SK-N-SH treated with all-trans-retinoic acid at 6 μM for 48 hours (cell line): ENCODE measurements at regions not wholly inside any gene's neighbourhood (a gene's known extent, or its start where the extent isn't known, plus 50 kb on each side); places are given as distances from the start of the nearest gene placed in this dataset.

ENCODE experiments used
- ATAC-seq: fragments of 200-7000 bp; cut with Tn5 transposase; 3 replicates; pipeline ENCODE4 v1.9.1; 2020; ENCODE audit warnings: mild to moderate bottlenecking, moderate library complexity
- ARNTL ChIP-seq: fragments of 450-650 bp; formaldehyde crosslinking; IDR thresholded peaks from 2 replicates; pipeline ENCODE4 v1.5.0; 2020; ENCODE audit warnings: low read depth, mild to moderate bottlenecking, moderate library complexity, borderline replicate concordance
- BACH2 ChIP-seq: fragments of 250-450 bp; sonication (Bioruptor Pico); IDR thresholded peaks from 2 replicates; pipeline ENCODE4 v1.9.0; 2021; ENCODE audit warnings: mild to moderate bottlenecking, borderline replicate concordance
- CSDC2 ChIP-seq: fragments of 250-450 bp; sonication (Bioruptor Pico); IDR thresholded peaks from 2 replicates; pipeline ENCODE4 v1.5.0; 2020; ENCODE audit warnings: mild to moderate bottlenecking, moderate library complexity
- ESRRG ChIP-seq: fragments of 250-450 bp; sonication (Bioruptor Pico); IDR thresholded peaks from 2 replicates; pipeline ENCODE4 v1.6.1; 2021; ENCODE audit warnings: mild to moderate bottlenecking
- GLIS3 ChIP-seq: fragments of 250-450 bp; sonication (Bioruptor Pico); IDR thresholded peaks from 2 replicates; pipeline ENCODE4 v1.5.0; 2020; ENCODE audit warnings: mild to moderate bottlenecking, moderate library complexity
- ISL1 ChIP-seq: fragments of 250-450 bp; sonication (Bioruptor Pico); IDR thresholded peaks from 2 replicates; pipeline ENCODE4 v2.1.2; 2022; ENCODE audit warnings: mild to moderate bottlenecking, moderate library complexity
- OSR1 ChIP-seq: fragments of 250-450 bp; sonication (Bioruptor Pico); IDR thresholded peaks from 2 replicates; pipeline ENCODE4 v1.8.0; 2022; ENCODE audit warnings: moderate library complexity, mild to moderate bottlenecking, inconsistent platforms
- PPARA ChIP-seq: fragments of 250-450 bp; sonication (Bioruptor Pico); IDR thresholded peaks from 2 replicates; pipeline ENCODE4 v1.5.0; 2020; ENCODE audit warnings: mild to moderate bottlenecking, borderline replicate concordance
- RARB ChIP-seq: fragments of 250-450 bp; sonication (Bioruptor Pico); IDR thresholded peaks from 2 replicates; pipeline ENCODE4 v1.8.0; 2021; ENCODE audit warnings: mild to moderate bottlenecking, moderate library complexity
- SNAI2 ChIP-seq: fragments of 250-450 bp; sonication (Bioruptor Pico); IDR thresholded peaks from 2 replicates; pipeline ENCODE4 v1.5.0; 2020; ENCODE audit warnings: mild to moderate bottlenecking, moderate library complexity
- TCF4 ChIP-seq: fragments of 250-450 bp; sonication (Bioruptor Pico); IDR thresholded peaks from 2 replicates; pipeline ENCODE4 v1.8.0; 2021; ENCODE audit warnings: mild to moderate bottlenecking, moderate library complexity, borderline replicate concordance
- TOX ChIP-seq: fragments of 250-450 bp; sonication (Bioruptor Pico); IDR thresholded peaks from 2 replicates; pipeline ENCODE4 v1.8.0; 2021; ENCODE audit warnings: mild to moderate bottlenecking, moderate library complexity, borderline replicate concordance
- ZC3H10 ChIP-seq: fragments of 250-450 bp; sonication (Bioruptor Pico); IDR thresholded peaks from 2 replicates; pipeline ENCODE4 v1.5.1; 2021; ENCODE audit warnings: mild to moderate bottlenecking, moderate library complexity
- ZFP3 ChIP-seq: fragments of 250-450 bp; sonication (Bioruptor Pico); IDR thresholded peaks from 2 replicates; pipeline ENCODE4 v1.5.0; 2020; ENCODE audit warnings: mild to moderate bottlenecking, moderate library complexity
- ZFP30 ChIP-seq: fragments of 450-650 bp; formaldehyde crosslinking; IDR thresholded peaks from 2 replicates; pipeline ENCODE4 v1.5.0; 2022; ENCODE audit warnings: mild to moderate bottlenecking, moderate library complexity
- ZNF565 ChIP-seq: fragments of 450-650 bp; formaldehyde crosslinking; conservative IDR thresholded peaks from 2 replicates; pipeline ENCODE4 v1.5.0; 2020; ENCODE audit warnings: low read depth, mild to moderate bottlenecking, moderate library complexity
- ZNF70 ChIP-seq: fragments of 450-650 bp; formaldehyde crosslinking; IDR thresholded peaks from 2 replicates; pipeline ENCODE4 v1.5.0; 2020; ENCODE audit warnings: mild to moderate bottlenecking, moderate library complexity
- ZNF8 ChIP-seq: fragments of 450-650 bp; formaldehyde crosslinking; IDR thresholded peaks from 2 replicates; pipeline ENCODE4 v1.5.0; 2020; ENCODE audit warnings: mild to moderate bottlenecking, moderate library complexity
- TF ChIP-seq, protein P1 (sequence below): fragments of 250-450 bp; sonication (Bioruptor Pico); IDR thresholded peaks from 2 replicates; pipeline ENCODE4 v1.5.0; 2020; ENCODE audit warnings: mild to moderate bottlenecking, moderate library complexity
- TF ChIP-seq, protein P2 (sequence below): fragments of 250-450 bp; sonication (Bioruptor Pico); IDR thresholded peaks from 2 replicates; pipeline ENCODE4 v1.8.0; 2021; ENCODE audit warnings: low read depth, mild to moderate bottlenecking, moderate library complexity, borderline replicate concordance
- TF ChIP-seq, protein P3 (sequence below): fragments of 250-450 bp; sonication (Bioruptor Pico); IDR thresholded peaks from 2 replicates; pipeline ENCODE4 v1.5.1; 2021; ENCODE audit warnings: mild to moderate bottlenecking, moderate library complexity
- TF ChIP-seq, protein P4 (sequence below): fragments of 250-450 bp; sonication (Bioruptor Pico); IDR thresholded peaks from 2 replicates; pipeline ENCODE4 v1.8.0; 2020; ENCODE audit warnings: mild to moderate bottlenecking, moderate library complexity, borderline replicate concordance
- TF ChIP-seq, protein P5 (sequence below): fragments of 250-450 bp; sonication (Bioruptor Pico); IDR thresholded peaks from 2 replicates; pipeline ENCODE4 v1.5.1; 2020; ENCODE audit warnings: low read depth, mild to moderate bottlenecking, moderate library complexity

DNA sequence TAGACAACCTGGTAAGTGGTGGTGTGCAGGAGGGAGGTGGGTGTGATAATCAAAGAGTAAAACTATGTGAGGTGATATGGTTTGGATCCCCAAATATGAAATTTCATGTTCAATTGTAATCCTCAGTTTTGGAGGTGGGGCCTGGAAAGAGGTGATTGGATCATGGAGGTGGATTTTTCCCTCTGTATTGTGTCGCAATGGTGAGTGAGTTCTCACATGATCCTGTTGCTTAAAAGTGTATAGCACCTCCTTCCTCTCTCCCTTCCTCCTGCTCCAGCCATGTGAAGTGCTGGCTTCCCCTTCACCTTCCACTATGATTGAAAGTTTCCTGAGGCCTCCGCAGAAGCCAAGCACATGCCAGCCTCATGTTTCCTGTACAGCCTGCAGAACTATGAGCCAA is 270.2 kb upstream of the FOXG1 start:
- TF ChIP-seq ZNF565 (CRISPR knock-in tag) = no peak
- no peak for TF ChIP-seq OSR1
- TF ChIP-seq, protein P1, sequence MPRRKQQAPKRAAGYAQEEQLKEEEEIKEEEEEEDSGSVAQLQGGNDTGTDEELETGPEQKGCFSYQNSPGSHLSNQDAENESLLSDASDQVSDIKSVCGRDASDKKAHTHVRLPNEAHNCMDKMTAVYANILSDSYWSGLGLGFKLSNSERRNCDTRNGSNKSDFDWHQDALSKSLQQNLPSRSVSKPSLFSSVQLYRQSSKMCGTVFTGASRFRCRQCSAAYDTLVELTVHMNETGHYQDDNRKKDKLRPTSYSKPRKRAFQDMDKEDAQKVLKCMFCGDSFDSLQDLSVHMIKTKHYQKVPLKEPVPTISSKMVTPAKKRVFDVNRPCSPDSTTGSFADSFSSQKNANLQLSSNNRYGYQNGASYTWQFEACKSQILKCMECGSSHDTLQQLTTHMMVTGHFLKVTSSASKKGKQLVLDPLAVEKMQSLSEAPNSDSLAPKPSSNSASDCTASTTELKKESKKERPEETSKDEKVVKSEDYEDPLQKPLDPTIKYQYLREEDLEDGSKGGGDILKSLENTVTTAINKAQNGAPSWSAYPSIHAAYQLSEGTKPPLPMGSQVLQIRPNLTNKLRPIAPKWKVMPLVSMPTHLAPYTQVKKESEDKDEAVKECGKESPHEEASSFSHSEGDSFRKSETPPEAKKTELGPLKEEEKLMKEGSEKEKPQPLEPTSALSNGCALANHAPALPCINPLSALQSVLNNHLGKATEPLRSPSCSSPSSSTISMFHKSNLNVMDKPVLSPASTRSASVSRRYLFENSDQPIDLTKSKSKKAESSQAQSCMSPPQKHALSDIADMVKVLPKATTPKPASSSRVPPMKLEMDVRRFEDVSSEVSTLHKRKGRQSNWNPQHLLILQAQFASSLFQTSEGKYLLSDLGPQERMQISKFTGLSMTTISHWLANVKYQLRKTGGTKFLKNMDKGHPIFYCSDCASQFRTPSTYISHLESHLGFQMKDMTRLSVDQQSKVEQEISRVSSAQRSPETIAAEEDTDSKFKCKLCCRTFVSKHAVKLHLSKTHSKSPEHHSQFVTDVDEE = no peak
- no peak for TF ChIP-seq ZFP3 (CRISPR knock-in tag)
- no peak for TF ChIP-seq SNAI2 (CRISPR knock-in tag)
- TF ChIP-seq CSDC2 = no peak
- TF ChIP-seq, protein P2, sequence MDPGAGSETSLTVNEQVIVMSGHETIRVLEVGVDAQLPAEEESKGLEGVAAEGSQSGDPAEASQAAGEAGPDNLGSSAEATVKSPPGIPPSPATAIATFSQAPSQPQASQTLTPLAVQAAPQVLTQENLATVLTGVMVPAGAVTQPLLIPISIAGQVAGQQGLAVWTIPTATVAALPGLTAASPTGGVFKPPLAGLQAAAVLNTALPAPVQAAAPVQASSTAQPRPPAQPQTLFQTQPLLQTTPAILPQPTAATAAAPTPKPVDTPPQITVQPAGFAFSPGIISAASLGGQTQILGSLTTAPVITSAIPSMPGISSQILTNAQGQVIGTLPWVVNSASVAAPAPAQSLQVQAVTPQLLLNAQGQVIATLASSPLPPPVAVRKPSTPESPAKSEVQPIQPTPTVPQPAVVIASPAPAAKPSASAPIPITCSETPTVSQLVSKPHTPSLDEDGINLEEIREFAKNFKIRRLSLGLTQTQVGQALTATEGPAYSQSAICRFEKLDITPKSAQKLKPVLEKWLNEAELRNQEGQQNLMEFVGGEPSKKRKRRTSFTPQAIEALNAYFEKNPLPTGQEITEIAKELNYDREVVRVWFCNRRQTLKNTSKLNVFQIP (CRISPR knock-in tag) = no peak
- no peak for TF ChIP-seq RARB (CRISPR knock-in tag)
- TF ChIP-seq TCF4 = no peak
- no peak for TF ChIP-seq BACH2
- TF ChIP-seq TOX (CRISPR knock-in tag) = no peak
- no peak for TF ChIP-seq ZNF70 (CRISPR knock-in tag)
- no peak for TF ChIP-seq ISL1 (CRISPR knock-in tag)
- TF ChIP-seq GLIS3 (CRISPR knock-in tag) = no peak
- TF ChIP-seq, protein P3, sequence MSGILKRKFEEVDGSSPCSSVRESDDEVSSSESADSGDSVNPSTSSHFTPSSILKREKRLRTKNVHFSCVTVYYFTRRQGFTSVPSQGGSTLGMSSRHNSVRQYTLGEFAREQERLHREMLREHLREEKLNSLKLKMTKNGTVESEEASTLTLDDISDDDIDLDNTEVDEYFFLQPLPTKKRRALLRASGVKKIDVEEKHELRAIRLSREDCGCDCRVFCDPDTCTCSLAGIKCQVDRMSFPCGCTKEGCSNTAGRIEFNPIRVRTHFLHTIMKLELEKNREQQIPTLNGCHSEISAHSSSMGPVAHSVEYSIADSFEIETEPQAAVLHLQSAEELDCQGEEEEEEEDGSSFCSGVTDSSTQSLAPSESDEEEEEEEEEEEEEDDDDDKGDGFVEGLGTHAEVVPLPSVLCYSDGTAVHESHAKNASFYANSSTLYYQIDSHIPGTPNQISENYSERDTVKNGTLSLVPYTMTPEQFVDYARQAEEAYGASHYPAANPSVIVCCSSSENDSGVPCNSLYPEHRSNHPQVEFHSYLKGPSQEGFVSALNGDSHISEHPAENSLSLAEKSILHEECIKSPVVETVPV = no peak
- no peak for TF ChIP-seq PPARA (CRISPR knock-in tag)
- TF ChIP-seq, protein P4, sequence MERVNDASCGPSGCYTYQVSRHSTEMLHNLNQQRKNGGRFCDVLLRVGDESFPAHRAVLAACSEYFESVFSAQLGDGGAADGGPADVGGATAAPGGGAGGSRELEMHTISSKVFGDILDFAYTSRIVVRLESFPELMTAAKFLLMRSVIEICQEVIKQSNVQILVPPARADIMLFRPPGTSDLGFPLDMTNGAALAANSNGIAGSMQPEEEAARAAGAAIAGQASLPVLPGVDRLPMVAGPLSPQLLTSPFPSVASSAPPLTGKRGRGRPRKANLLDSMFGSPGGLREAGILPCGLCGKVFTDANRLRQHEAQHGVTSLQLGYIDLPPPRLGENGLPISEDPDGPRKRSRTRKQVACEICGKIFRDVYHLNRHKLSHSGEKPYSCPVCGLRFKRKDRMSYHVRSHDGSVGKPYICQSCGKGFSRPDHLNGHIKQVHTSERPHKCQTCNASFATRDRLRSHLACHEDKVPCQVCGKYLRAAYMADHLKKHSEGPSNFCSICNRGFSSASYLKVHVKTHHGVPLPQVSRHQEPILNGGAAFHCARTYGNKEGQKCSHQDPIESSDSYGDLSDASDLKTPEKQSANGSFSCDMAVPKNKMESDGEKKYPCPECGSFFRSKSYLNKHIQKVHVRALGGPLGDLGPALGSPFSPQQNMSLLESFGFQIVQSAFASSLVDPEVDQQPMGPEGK (CRISPR knock-in tag) = no peak
- TF ChIP-seq ZC3H10 (CRISPR knock-in tag) = no peak
- TF ChIP-seq ZFP30 (CRISPR knock-in tag) = no peak
- no peak for ATAC-seq

DNA sequence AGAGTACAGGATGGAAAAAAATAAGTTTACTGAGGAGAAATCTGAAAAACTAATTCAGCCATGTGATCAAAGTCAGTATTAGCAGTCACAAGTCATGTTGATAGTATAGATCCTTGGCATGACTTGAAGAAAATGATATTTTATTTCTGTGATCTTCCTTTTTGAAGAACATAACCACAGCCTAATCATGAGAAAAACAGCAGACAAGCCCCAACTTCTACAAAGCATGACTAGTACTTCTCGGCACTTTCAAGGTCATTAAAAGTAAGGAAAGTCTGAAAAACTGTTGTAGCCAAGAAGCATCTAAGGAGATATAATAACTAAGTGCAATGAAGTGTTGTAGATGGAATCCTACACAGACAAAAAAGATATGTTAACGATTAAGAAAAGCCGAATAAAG is 264.1 kb upstream of the FOXG1 start:
- TF ChIP-seq, protein P5, sequence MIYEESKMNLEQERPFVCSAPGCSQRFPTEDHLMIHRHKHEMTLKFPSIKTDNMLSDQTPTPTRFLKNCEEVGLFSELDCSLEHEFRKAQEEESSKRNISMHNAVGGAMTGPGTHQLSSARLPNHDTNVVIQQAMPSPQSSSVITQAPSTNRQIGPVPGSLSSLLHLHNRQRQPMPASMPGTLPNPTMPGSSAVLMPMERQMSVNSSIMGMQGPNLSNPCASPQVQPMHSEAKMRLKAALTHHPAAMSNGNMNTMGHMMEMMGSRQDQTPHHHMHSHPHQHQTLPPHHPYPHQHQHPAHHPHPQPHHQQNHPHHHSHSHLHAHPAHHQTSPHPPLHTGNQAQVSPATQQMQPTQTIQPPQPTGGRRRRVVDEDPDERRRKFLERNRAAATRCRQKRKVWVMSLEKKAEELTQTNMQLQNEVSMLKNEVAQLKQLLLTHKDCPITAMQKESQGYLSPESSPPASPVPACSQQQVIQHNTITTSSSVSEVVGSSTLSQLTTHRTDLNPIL (CRISPR knock-in tag) = no peak
- TF ChIP-seq ESRRG (CRISPR knock-in tag) (no peak), ZNF70 (CRISPR knock-in tag) (no peak), GLIS3 (CRISPR knock-in tag) (no peak), ISL1 (CRISPR knock-in tag) (no peak), TOX (CRISPR knock-in tag) (no peak), ARNTL (no peak), PPARA (CRISPR knock-in tag) (no peak), ZNF8 (no peak), ZFP30 (CRISPR knock-in tag) (no peak), CSDC2 (no peak), OSR1 (no peak), ZC3H10 (CRISPR knock-in tag) (no peak), TCF4 (no peak), BACH2 (no peak), ZNF565 (CRISPR knock-in tag) (no peak), ZFP3 (CRISPR knock-in tag) (no peak), RARB (CRISPR knock-in tag) (no peak)
- TF ChIP-seq, protein P3 = no peak
- TF ChIP-seq, protein P2 (CRISPR knock-in tag) = no peak
- no peak for ATAC-seq
